Stimulated activated CD4-positive, alpha-beta T cell treated with anti-CD3 and anti-CD28 coated beads, Interleukin-12 subunit alpha, Interleukin-12 subunit beta, amount 100 ng/mL, for 24 hours (primary cell): ENCODE measurements at regions not wholly inside any gene's neighbourhood (a gene's known extent, or its start where the extent isn't known, plus 50 kb on each side); places are given as distances from the start of the nearest gene placed in this dataset.

Source experiments
- DNase-seq, 2 experiments: peaks; one replicate each; pipeline ENCODE4 v3.0.0-alpha.2; 2020; ENCODE audit warnings: low read depth in 2 of 2

DNA sequence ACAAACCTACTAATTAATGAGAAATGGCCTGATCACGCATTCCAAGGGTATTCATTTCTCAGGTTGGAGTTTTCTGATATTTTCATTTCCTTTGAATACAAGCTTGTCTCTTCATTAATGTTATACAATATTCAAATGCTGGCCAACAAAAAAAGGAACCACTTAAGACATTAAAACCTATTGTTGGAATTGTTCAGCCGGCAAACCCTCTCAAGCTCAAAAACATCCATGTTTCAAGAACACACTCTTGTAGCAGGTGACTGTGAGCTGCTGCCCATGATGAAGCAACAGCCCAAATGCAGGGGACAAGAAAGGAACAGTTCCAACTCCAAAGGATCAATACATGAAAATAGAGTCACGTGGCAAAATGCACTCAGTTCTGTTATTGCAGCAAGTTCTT is 454.5 kb downstream of the BCL11A start:
- no peak for DNase-seq

DNA sequence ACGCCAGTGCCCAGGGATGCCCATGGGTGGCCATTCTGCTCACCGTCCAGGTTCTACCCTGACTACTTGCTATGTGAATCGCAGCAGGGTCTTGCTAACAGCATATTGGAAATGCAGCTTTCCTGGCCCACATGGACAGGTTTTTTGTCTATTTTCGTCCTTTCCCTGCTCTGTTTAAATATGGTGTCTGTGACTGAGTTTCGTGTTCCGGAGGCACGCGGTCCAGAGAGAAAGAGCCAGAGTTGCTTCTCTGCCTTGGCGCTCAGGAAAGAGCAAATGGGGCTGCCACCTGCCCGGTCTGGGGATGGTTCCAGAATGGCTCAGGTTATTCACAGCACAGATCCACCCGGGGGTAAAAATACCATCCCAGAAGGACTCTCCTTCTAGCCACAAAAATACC is 456.2 kb downstream of the BCL11A start:
- no peak for DNase-seq

DNA sequence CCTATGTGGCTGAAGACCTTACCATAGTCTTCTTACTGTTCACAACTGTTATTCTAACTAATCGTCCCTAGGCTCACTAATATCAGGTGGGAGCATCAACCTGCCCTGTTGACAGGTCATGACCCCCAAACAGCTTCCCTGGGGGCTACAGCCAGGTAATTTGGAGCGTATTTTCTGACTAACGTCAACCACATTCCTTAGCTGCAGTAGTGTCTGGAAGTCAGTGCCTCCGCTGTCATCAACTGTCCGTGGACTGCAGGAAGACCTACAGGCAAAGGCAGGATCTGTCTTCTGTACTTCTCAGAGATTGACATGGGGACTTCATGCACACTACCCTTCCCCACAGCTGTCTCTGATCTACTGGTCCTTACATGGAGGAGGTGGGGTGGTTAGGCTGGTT is 456.9 kb downstream of the BCL11A start:
- DNase-seq = no peak

DNA sequence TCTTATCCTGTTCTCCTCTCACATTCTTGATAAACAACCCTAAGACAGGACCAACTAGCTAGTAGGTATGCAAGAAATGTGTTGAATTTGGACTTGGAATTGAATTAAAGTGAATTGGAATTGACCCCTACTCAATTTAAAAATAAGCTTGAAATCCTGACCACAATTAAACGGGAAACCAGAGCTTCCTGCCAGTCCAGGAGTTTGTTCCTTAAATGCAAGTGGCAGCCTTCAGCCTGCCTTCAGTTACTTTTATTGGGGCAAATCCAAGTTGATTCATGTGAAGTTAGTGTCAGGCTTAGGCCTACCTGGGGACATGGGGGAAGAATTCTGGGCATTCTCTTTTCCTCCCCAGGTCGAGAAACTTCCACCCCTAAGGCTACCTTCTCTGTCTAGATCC is 457.6 kb downstream of the BCL11A start:
- DNase-seq = no peak

DNA sequence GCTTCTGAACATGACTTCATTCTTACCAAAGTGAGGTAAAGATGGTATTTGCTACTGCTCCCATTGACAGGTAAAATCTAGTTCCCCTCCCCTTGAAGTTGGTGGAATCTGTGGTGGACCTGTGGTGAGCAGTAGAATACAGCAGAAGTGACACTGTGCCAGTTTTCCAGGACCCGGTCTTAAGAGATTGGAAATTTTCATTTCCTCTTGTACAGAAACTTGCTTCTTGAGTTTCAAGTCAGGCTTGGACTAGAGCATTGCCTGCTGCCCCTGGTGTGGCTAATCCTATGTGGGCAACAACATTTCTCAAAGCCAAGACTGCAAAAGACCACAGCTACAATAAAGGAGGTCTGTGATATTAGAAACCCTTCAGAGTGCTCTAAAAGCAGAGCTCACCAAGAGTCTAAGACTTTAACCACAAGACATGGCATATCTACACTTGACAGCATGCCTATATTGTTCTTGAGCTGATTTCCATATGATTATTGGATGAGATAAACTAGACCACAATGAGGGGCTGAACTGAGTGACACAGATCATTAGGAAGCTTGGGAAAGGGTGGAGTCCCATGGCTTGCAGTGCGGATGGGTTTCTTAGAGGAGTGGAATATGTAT is 458.1 kb downstream of the BCL11A start:
- no peak for DNase-seq

DNA sequence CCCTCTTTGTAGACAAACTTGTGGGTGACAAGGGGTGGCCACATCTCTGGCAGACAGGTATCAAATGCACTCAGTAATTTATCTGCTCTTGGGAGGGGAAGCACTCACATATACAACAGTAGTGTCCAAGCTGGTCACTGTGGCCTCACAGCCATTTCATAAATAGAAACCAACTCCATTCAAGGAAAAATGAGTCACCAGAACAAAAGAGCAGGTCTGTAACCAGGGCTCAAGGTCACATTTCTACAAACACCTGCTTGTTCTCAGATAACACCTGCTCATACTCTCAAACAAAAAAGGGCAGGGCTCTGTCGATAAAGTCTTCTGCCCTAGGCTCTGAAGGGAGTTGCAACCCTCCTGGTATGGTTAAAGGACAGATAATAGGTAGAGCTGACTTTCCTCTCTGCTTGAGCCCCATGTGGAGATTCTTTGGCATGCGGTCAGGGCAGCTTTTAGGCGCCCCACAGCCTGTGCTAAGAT is 459.0 kb downstream of the BCL11A start:
- DNase-seq = no peak

DNA sequence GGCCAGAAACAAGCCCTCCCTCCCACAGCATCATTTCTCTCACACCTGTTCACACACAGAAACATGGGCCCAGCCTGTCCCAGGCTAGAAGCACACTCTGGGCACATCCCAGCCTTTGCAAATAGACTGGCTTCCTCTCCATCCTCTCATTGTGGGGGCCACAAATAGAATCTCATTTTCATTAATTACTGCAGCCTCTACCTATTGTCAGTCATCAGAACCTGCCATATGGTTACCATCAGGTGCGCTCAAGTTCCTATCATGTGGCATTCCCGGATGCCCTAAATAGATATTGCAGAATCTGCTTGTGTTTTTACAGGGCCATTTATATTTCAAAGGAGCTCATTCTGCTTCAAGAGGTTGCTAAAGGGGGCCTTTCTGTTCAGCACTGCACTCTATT is 460.7 kb downstream of the BCL11A start:
- DNase-seq = no peak

DNA sequence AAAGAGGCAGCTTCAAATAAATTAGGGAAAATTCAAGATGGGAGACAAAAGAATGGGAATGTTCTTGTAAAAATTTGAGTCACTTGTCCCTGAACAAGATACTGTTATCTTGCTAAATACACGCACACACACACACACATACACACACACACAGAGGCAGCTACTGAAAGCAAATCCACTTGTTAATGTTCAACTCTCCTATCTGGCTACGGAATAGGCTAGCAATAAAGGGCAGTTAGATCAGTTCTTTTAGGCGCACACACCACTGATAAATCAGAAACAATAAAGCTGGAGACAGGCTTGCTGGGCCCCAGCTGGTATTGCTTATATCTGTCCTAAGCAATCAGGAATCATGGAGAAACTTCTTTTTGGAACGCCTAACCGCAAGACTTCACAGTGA is 461.6 kb downstream of the BCL11A start:
- no peak for DNase-seq

DNA sequence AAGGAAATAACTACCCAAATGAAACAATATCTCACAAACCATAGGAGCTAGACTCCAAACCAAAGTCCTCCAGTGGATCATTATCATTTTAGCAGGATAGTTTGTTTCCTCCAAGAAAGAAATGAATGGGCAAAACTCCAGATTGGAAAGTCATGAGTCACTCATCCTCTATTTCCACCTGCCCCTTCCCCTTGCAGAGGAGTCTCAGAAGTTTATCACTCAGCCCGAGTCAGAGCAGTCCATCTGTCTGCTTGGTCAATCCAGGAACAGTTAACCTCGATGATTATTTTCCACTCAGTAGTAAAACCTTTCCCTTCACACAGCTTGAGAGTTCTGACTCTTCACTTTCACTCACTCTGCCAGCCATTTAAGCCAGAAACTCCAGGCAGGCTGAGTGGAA is 462.2 kb downstream of the BCL11A start:
- DNase-seq = no peak

DNA sequence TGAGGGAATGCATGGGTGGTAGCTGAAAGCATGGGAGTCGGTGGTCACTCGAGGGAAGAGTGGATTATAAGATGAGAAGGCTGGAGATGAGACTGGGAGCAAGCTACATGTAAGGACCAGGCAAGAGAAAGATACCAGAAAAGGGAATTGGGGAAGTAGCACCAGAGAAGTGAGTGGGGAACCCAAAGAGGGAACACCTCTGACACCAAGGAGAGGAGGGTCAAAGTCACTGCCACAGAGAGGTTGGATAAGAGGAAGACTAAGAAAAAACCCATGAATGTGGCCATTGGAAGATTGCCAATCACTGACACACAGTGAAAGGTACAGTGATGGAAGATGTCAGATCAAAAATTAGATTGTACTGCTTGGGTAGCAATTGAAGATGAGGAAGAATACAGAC is 473.9 kb downstream of the BCL11A start:
- no peak for DNase-seq

DNA sequence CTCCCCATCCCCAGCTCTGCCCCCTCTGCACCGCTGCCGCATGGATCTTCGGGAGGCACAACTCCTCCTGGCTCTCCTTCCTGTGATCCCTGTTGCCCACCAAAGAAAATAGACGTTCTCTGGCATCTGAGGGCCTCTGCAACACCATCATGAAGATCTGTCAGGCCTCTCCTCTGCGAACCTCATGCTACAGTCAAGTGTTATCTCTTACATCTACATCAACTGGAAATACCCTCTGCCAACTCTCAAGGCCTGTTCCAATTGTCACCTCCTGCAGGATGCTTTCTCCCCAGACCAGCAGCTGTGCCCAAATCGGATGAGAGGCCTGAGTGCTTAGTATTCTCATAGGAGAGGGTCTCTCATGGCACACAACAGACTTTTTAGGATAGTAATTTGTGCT is 478.4 kb downstream of the BCL11A start:
- no peak for DNase-seq

DNA sequence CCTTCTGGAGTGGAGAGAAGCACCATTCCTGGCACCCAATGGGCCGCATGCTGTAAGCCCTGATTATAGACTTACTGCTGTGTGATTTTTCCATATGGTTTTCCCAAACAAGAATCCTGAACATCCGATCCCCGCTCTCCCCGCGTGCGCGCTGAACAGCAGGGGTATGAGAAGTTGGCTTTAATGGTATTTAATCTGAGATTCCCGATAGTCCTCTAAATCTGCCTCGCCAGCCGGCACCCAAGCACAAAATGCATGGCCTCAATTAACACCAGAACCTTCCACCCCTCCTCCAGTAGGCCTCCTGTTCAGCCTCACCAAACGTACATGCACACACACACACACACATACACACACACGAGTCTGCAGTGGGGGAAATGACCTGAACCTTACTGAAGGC is 480.3 kb downstream of the BCL11A start:
- no peak for DNase-seq

DNA sequence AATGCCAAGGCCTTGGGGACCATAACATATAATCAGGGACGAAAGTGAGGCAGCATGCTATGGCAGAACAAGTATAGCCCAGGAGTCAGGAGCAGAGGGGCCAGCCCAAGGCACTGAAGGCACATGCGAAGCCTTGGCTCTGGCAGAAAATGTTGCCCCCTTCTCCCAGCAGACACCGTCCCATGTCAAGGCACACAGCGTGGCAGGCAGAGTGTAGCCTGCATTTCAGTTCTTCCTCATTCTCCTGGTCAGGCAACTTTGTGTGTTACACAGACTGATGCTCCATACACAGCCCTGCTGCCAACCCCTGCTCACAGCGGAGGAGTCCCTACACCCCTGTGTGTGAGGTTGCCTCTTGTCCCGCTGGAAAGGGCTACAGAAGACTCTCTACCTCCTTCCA is 480.8 kb downstream of the BCL11A start:
- DNase-seq = no peak

DNA sequence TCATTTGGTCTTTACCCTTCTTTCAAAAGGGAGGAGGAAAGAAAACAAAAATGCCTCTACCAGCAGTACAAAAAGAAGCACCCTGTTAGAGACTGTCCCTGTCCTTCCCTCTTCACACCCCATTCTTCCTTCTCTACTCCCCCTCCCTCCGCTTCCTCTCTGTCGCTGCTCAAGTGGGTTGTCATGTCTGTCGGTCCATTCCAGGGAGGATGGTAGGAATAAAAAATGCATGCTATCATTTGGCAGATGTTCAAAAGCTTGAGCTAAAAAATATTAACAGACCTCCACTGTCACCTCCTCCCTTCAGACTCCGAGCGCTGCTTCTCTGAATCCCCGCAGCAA is 482.0 kb downstream of the BCL11A start:
- DNase-seq = no peak

DNA sequence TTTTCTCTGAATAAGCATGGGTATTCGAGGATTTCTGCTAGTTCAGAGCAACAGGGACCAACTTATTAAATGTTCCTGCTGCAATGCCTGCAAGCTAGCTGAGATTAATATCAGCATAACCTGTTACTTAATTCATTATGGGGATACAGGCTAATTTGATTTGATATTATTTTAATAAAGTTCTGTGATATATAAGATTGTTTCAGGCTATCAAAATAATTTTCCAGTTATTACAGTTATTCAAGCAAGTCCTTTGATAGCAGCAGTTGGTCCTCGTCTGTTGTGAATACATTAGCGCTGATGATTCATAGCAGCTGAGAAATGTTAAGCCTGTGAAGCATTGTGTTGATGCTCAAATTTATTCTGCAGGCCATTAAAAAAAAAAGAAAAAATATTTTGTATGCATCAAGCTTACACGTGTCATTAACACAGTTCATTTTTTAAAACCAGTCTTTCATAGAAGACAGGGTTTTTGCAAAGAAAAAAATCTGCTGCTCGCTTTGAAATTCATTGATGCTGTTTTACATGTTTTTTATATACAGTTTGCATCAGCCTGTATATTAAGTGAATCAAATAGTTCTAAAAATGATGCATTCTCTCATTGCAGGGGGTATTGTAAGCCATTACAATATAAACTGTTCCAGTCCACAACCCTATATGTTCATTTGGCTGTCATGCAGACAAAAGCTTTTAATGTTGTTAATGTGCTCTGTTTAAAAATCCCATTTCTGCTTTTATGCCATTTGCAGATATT is 482.5 kb downstream of the BCL11A start:
- DNase-seq = no peak

DNA sequence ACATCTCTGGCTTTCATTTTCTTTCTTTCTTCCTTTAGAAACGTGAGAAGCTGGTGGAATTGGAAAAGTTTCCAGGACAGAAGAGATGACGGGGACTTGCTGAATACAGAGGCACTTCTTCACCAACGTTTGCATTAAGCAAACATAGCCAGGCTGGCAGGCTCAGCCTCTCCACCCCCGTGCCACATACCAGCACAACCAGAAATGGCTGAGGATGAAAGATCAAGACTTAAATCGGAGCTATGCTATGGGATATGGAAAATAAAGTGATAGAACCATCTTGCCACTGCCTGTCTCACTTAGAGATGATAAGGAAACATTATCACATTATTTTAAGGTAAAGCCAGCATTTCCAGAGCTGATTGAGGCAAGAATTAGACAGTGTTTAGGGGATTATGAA is 483.3 kb downstream of the BCL11A start:
- no peak for DNase-seq

DNA sequence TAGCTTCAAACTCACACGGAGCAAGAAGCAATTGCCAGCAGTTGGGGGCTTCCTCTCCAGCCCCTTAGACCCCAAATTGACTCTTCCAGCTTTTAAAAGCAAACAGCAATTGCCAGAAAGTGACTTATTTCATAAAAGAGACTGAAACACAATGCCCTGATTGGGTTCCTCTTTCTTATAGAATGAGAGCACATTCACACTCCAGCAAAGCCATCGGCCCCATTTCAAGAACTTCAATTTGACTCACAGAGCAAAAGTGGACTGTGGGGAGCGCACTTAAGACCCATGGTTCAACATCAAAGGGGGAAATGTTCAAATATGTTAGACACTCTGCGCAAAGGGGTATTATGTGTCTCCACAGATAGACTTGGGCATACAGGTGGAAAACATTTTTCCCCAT is 484.7 kb downstream of the BCL11A start:
- DNase-seq = no peak

DNA sequence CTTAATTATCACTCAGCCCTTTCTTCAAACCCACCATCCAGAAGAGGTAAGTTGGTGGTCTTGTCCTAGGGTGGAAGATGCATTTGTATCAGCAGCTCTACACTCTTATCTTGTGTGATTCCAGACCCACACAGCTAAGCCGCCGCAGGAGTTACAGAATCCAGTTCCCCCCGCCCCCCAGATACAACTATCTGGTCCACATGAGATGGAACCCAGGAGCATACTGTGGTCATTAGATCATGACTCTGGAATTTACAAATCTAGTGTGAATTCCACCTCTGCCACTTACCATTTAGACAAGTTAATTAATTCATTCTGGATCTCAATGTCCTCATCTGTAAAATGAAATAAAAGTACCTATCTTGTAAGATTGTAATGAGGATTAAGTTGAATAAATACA is 486.4 kb downstream of the BCL11A start:
- DNase-seq = no peak

DNA sequence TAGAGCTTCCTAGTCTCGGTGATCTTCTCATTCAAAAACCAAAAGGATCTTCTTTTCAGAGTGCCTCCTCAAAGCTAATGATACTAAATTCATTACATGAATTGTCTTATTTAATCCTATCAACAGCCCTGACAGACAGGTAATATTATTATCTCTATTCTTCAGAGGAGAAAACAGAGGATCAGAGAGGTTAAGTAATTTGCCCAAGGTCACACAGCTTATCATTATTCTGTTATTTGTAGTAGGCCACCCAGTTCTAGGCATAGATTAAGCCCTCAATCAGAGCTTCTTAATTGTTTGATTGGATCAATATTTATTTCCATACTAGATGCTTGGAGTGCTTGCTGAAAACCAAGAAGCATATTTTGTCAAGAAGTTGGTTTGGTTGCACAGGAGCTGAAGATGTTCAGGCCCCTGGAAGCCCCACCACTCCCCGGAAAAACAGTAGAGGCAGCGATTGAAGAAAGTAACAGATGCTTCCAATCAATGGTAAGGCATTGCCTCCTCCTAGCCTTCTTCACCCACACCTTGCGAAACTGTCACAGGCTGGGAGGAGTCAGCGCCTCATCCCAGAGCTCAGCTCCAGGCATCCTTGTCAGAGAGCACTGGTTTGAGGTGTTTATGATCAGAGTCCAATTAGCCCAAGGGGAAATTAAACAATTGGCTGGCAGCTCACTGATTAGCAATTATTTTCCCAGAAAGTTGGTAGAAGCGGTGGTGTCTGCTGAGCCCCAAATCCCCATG is 487.2 kb downstream of the BCL11A start:
- DNase-seq = no peak

DNA sequence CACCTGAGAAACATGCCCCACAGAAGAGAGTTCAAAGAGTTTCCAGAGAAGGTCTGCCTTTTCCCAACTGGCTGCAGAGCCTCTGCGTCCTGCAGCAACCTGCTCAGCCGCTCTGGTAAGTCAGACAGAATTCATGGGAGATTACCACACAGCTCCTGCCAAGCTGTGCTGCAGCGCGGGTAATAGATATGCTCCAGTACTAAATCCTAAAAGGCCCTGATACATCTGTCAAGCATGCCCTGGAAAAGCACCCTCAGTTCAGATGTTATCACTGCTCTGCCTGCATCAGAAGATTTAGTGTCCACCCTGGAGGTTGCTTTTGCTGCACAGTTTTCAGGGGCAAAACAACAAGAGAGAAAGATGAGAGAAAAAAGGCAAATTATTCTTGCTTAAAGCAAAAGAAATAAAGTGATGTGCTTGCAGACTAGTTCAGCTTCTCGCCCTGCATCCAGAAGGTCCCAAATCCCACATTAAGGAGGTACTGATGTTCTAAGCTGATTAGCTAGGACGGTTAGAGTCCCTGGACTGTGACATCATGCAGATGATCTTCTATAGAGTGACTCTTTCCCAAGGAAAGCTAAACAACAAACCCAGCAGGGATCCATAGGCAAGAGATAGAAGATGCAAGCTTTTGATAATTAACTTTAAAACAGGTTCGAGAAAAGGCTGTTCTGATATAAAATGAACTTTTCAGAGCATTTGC is 488.6 kb downstream of the BCL11A start:
- DNase-seq = no peak

DNA sequence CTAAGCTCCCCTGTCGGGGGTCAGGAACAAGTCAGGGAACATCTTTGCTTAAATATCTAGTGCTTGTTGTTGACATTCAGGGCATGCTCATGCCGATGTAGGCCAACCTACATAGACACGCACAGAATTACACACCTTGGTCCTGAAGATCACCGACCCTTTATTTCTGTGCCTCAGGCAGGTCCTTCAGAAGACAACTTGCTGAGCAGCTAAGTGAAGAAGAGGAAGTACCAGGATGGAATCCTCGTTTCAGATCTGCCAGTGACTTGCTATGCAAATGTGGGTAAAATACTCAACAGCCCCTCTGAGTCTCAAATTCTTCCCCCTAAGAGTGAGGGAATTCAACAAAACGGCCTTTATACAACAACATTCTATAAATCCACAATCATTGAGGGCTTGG is 494.7 kb downstream of the BCL11A start:
- DNase-seq = no peak

DNA sequence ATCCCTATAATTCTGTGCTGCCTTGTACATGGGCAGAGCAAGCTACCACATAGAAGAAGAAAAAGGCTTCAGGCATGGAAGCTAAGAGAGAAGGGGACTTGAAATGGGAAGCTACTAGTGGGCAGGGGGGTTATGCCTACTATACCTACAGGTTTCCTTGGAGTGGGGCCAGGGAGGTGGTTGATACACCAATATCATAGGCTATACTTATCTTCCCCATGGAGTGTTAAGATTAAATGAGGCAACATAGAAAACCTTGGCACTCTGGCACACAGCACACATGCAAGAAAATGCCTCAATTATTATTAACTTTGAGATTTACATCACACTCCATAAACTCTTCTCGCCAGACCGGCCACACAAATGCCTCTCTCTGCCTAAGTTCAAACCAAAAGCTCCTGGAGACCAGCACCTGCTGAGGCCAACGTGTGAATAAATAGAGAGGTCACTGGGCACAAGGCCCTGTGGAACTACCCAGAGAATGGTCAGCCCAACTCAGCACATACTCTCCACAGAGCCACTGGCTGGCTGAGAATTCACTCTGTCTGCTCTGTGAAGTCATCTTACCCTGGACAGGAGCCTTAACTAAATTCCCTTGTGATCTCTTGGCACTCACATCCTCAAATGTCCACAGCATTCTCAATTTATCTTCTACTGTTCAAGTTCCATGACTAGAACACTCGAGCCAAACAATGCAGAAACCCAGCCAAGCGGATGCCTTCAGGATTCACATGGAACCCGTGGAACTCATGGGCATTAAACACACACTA is 498.7 kb downstream of the BCL11A start:
- no peak for DNase-seq
